ENCODE measurements at regions not wholly inside any gene's neighbourhood (a gene's known extent, or its start where the extent isn't known, plus 50 kb on each side); places are given as distances from the start of the nearest gene placed in this dataset.
A peak's percentile ranks its signal among the peaks of the same experiment; 100 is the strongest.

DNA sequence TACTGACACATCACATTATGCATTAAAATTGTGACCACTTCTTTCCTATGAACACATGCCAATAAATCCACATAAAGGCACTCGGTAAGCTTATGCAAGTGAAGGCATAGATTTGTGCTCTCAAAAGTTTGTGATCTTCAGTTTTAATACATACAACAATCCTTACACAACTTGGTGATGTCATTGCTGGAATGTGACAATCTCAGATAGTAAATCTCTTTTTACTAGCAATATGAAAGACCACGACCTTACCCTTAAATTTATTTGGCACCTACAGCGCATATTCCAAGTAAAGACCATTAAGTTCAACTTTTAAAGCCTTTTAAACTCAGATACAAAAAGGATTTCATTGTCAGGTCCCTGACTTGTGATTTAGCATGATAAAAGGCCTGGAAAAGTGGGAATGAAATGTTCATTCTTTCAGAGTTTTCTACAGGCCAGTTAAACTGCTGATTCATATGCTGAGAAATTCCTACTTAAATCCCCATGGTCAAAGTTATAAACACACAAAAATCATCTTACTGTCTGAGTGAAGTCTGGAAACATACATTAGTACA, 157.4 kb downstream of the SIPA1L2 start:
- TF ChIP-seq, protein P1, sequence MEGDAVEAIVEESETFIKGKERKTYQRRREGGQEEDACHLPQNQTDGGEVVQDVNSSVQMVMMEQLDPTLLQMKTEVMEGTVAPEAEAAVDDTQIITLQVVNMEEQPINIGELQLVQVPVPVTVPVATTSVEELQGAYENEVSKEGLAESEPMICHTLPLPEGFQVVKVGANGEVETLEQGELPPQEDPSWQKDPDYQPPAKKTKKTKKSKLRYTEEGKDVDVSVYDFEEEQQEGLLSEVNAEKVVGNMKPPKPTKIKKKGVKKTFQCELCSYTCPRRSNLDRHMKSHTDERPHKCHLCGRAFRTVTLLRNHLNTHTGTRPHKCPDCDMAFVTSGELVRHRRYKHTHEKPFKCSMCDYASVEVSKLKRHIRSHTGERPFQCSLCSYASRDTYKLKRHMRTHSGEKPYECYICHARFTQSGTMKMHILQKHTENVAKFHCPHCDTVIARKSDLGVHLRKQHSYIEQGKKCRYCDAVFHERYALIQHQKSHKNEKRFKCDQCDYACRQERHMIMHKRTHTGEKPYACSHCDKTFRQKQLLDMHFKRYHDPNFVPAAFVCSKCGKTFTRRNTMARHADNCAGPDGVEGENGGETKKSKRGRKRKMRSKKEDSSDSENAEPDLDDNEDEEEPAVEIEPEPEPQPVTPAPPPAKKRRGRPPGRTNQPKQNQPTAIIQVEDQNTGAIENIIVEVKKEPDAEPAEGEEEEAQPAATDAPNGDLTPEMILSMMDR (conservative IDR thresholded peaks at IDR 0.05) = no peak
- TF ChIP-seq ZFX (IDR thresholded peaks at IDR 0.05) = no peak
- H3K27ac ChIP-seq = no peak overlapping the region

DNA sequence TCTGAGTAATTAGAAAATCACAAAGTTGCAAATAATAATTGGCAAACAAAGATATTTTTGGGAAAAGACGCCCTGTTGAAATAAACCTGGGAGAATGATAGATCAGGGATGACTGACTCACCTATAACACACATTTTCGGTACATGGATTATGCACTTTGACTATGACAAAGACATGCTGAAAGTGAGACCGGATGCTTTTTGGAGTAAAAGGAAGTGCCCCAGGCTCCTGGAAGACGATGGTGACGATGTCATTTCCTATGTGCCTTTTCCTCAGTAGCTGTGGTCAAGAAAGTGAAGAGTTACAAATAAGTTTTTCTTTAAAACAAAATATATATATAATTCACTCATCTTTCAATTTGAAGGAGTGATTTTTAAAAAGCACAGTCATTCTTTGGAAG, 158.7 kb downstream of the SIPA1L2 start:
- no peak overlapping the region for H3K27ac ChIP-seq
- TF ChIP-seq, protein P1 (conservative IDR thresholded peaks at IDR 0.05) = no peak
- TF ChIP-seq ZFX (IDR thresholded peaks at IDR 0.05) = no peak

DNA sequence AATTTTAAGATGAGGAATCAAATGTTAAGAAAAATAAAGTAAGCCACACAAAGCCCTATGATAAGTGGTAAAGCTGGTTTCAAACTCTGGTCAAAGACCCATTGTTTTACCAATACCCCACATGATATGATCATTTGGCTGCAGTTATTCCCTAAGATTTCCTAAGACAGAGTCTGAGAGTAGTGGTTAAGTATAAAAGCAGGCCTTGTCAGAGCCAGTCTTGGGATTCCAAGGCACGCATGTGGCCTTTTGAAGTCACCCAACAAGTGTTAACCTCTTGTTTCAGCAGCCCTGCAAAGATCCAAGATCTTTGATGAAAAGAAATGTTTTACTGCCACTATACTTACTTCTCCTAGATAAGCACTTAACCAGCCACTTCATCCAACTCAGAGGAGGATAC, 159.2 kb downstream of the SIPA1L2 start:
- H3K27ac ChIP-seq = no peak overlapping the region
- TF ChIP-seq, protein P1 (conservative IDR thresholded peaks at IDR 0.05) = no peak
- TF ChIP-seq ZFX (IDR thresholded peaks at IDR 0.05) = no peak

DNA sequence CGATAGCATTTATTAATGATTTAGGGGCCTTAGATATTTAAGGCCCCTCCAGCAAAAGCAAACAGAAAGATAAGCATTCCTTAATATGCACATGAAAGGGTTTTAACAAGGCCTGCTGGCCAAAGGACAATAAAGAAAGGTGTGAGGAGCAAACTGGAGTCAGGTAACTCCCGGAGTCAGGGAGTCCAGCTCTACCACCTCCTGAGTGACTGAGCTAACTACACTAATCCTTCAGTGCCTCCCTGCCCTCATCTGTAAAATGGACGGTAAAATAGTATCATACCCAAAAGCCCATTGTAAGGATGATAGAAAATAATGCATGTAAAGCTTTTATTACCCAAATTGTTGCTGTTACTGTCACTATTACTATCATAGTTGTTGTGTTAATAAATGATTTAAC, 161.7 kb downstream of the SIPA1L2 start:
- TF ChIP-seq, protein P1 (conservative IDR thresholded peaks at IDR 0.05) = no peak
- H3K27ac ChIP-seq = no peak overlapping the region

DNA sequence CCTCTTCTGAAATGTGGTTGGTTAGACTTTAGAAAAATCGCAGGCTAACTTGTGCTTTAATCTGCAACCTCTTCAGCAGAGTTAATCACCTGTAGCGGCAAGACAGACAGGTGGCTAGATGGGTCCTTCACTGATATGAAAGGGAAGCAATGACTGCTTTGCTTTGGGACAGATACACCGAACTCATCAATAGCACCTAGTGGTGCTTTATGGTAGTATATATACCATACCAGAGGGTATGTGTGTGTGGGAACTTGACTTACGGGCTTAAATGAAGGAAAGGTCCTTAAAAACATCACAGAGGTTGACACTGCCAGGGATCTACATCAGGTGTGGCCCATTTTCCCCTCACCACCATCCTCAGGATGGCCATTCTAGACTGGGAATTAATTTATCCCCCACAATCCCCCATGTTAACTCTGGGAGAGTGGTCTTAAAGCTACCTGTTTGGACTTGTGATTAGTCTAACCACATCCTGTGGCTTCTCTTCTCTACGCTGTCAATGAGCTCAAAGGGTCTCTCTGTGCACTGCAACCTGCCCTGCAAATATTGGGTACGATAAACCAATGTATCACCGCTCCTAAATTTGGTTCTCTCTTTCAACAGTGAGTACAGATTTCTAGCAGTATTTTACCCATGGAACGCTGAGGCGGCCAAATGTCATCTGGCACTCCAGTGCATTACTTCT, 162.7 kb downstream of the SIPA1L2 start:
- no peak for TF ChIP-seq ZFX (IDR thresholded peaks at IDR 0.05)
- TF ChIP-seq, protein P1 (conservative IDR thresholded peaks at IDR 0.05) = peak; percentile 18; the same call in 1 of the 2 replicates
- no peak overlapping the region for H3K27ac ChIP-seq

DNA sequence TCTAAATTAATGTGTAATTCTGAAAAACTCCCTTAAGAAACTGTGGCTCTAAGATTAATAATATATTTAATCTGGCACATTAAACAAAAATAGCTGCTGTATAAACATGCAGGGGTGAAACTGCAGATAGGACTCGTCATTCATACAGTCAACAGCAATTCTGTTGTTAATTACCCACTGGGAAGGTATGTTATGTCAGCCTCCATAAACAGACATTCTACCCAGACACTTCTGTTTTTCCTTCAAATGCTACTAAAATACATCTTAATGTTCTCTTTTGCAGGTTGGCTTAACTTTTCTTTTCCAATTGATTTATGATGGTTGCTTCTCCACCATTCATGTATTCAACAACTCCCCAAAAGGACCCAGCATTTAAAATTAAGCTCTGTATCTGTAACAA, 165.6 kb downstream of the SIPA1L2 start:
- TF ChIP-seq, protein P1 (conservative IDR thresholded peaks at IDR 0.05) = no peak
- no peak for TF ChIP-seq ZFX (IDR thresholded peaks at IDR 0.05)

DNA sequence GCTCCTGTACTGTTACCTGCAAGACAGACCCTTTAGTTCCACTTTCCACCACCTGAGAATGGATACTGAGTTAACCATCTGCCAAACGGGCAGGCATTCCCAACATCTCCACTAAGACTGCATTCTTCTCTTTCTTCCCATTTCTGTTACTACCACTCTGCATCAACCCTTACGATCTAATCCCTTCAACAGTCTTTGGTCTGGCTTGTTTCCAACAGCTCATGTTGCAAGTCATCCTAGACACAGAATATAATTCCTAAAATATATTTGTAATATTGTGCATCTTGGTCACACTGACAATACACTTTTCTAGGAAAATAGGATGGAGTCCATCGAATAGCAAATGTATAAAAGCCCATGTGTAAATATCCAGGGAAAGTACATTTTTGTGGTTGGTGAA, 166.7 kb downstream of the SIPA1L2 start:
- no peak overlapping the region for H3K27ac ChIP-seq
- TF ChIP-seq, protein P1 (conservative IDR thresholded peaks at IDR 0.05) = no peak
- TF ChIP-seq ZFX (IDR thresholded peaks at IDR 0.05) = no peak

More for the DNA sequence above, 165.6 kb downstream of the SIPA1L2 start:
- H3K27ac ChIP-seq = no peak overlapping the region

All from C4-2B (cell line).